ENCODE measurements at regions not wholly inside any gene's neighbourhood (a gene's known extent, or its start where the extent isn't known, plus 50 kb on each side); places are given as distances from the start of the nearest gene placed in this dataset.
"Not testable (repeated sequence)": the region's sequence is repeated elsewhere in the genome, so short reads cannot be mapped to it uniquely, and the experiment has no call there.

DNA sequence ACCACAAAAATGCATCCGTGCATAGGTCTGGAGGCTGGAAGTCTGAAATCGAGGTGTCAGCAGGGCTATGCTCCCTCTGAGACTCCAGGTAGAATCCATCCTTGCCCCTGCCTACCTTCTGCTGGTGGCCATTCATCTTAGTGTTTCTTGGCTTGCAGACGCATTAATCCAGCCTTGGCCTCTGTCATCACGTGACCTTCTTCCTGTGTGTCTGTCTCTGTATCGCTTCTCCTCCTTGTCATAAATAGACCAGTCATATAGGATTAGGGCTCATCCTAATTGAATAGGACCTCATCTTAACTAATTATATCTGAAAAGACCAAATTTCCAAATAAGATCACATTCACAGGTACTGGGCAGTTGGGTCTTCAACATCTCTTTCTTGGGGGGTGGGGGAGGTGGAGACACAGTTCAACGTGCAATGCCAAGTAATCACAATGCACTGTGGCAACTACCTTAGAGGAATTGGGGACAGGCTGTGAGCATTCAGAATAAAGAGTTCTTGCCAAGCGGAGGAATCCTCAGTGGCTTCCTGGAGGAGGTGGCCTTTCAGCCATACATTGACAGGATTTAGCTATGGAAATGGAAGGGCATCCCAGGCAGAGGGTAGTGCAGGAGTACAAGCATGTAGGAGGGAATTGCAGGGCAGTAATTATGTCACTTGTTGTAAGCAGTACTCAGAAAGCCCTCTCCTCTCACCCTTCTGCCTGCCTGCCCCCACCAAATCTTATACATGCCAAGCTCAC is 96.2 kb upstream of the SYT13 start:
- DNase-seq: peak; percentile 47

DNA sequence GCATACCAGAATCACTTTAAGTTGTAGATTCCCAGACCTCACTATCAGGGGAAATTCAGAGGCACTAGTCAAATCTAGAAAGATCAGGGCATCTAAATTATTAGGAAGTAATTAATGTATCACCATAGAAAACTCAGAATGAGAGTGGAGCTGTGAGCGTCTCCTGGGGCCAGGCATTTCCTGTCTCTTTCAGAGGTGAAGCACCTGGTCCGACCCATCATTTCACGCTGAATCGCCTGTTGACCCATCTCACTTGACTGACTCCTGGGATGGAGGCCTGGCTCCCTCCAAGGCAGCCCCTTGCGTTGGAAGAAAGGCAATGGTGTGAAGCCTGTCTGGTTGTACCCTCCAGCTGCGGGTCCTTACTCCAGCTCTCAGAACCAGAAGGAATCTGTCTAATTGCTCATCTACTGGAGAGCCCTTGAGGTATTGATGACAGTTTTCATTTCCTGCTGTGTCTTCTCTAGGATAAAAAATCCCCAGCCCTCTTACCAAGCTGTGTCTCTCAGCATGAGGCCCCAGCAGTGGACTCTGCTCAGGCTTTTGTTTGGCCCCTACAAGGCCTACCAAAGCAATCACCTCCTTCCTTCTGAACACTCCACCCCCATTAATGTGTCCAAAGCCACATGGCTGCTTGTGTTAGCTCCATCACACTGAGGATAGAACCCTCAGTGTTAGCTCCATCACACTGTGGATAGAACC is 93.2 kb upstream of the SYT13 start:
- DNase-seq: no peak

DNA sequence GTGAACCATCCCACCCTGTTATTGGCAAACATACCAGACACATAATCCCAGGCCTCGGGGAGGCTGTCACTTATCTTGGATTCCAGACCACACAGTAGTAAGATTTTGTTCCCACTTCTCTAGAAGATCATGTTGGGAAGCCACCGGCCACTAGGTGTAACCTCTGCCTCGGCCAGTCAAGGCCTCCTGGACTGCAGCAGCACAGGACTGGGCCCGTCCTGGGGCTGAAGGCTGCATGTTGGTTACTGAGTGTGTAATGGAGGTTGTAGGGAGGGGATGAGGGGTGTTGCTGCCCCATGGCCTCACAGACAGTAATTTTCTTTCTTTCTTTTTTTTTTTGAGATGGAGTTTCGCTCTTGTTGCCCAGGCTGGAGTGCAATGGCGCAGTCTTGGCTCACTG is 92.4 kb upstream of the SYT13 start:
- DNase-seq: no peak

DNA sequence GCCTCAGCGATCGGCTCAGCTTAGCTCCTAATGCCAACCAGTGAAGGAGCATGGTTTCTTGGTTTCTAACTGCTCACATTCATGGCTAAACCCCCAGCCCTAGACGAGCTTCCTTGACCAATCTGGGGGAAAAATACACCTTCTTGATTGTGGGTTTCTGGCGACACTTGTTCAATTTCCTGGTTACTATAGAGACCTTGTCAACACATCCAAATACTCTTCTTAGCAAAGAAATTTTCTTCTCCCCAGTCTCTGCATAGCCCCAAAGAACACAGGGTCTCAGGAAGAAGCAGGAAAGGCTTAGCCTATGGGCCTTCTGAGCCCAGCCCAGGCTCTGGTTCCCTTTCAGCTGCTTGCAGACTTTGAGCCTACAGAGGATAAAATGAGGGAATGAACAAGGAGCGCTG is 88.5 kb upstream of the SYT13 start:
- no peak for DNase-seq

DNA sequence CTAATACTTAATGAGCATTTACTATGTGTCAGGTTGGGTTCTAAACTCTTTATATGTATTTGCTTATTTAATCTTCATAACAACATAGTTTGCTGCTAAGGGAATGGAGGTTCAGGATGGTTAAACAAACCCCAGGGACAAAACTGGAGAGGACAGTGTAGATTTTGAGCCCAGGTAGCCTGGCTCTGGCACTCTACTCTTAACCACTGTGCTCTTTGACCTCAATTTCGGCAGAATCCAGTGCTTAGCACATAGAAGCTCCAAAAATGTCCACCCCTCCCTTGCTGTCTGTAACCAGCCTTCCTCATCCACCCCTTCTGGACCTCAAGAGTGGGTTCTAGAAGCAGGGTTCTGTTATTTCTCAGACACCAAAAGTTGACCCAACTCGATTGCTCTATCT is 88.0 kb upstream of the SYT13 start:
- no peak for DNase-seq

DNA sequence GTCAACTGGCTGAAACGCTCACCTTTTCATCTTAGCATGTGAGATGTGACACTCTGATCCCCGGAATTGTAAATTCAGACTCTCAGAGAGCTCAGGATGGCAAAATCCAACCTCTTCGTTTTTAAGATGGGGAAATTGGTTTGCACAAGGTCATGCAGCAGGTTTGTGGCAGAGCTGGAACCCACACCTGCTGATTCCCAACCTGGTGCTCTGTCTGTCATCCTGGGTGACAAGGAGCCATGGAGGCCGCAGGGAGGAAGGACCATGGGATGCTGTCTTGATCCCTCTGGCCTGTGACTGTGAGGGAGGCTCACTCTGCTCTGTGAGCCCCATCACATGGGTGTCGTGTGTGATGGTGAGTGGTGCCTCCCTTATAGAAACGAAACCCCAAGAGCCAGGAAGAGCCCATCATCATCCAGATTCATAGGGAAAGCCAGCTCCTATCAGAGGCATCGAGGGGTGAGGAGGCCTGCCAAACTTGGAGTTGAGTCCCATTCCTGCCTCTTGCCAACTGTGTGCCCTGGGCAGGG is 87.4 kb upstream of the SYT13 start:
- DNase-seq: no peak

DNA sequence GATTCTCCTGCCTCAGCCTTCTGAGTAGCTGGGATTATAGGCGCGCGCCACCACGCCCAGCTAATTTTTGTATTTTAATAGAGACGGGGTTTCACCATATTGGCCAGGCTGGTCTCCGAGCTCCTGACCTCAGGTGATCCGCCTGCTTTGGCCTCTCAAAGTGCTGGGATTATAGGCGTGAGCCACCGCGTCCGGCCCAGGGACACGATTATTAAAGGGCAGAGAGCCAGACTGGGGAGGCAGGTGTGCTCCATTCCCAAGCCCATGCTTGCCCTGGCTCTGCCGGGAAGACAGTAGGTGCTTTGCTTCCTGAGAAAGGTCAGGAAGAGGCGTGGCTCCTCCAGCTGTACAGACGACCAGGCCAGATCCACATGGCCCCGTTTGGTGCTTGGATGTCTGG is 86.3 kb upstream of the SYT13 start:
- DNase-seq: not testable (repeated sequence)

DNA sequence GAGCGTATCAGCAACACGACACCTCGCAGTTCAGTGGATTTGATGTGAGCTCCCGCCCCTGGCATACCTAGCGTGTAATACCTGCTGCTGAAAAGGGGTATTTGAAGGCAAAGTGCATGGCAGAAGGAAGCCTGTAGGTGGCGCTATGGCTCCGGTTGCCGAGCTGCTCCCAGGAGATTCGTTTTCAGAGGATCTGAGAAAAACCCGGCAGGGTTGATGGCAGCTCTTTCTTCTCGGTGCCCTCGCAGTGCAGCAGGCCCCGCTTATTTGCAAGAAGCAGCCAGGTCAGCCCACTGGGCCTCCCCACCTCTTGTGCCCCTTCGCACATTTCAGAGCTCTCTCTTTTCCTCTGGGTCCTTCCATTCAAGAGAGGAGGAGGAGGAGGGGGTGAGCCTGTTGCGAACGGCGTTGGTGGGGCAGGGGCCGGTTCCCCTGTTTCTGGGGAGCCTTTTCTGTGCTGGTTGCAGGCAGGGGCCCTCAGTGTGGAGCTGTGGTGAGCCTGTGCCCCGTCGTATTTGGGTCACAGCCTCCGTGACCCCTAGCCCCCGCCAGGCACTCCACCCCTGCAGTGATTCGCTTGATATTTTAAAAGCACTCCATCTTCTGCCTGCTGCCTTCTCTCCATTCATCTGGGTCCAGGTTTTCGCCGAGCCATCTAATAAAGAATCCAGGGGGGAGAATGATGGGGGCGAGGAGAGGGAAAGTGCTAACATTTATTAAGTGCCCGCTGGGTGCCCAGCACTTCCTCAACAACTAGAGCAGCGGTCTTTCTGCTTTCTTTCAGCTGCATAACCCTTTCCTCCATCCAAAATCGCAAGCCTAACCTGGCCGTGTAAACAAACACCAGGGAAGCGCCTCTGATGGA is 85.3 kb upstream of the SYT13 start:
- DNase-seq: peak; percentile 73

DNA sequence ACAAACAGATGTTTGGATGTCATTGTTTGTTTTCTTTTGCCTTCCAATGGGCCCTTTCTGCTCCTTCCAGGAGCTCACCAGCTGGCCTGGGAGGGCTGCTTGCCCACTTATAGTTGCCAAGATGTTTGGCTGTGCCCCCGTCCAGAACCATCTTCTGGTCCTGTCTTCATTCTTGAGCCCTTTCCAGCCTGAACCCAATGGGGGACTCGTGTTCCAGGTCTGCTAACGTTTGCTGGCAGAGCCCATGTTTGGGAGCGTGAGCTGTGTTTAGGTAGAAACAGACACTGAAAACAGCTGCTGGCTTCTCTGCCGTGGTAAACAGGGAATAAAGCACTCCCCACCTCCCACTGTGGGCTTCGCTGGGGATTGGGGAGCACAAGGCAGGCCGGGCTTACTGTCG is 83.2 kb upstream of the SYT13 start:
- no peak for DNase-seq

DNA sequence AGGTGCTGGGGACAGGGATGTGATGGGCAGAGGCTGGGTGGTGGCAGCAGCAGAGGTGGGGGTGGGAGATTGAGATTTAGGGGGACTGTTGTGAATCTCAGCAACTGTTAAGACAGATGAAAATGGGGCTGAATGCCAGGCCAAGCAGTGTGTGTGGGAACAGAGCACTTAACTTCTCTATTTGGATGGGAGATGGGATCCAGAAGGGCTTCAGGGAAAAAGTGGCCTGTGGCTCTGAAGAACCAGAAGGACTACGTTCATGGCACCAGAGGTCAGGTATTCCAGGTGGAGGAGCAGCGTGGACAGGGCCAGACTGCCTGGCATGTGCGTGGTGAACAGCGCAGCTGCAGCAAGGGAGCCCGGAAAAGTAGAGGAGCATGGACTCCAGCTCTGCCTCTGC is 82.6 kb upstream of the SYT13 start:
- DNase-seq: no peak

DNA sequence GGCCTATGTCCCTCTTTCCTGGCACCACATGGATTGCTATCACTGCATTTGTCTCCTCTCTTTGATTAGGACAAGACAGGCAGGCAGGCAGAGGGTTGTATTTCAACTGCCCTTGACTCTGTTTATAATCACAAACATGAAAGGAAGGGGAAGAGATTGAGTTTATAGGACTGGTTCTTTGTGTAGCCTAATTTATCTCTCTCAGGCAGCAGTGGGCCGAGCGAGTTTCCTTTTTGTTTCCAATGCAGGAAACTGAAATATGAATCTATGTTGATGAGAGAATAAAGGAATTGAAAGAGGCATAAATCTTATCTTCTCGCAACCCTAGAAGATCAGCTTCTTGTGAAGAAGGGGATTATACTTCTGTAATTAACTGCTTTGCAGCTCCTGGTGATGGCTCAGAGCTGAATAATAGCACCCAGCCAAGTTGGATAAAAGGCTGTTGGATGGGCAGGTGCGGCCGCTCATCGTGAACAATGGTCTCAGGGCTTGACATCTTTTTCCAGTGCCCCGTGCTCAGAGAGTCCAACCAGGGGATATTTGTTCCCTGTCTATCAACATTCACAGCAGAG is 80.6 kb upstream of the SYT13 start:
- no peak for DNase-seq

DNA sequence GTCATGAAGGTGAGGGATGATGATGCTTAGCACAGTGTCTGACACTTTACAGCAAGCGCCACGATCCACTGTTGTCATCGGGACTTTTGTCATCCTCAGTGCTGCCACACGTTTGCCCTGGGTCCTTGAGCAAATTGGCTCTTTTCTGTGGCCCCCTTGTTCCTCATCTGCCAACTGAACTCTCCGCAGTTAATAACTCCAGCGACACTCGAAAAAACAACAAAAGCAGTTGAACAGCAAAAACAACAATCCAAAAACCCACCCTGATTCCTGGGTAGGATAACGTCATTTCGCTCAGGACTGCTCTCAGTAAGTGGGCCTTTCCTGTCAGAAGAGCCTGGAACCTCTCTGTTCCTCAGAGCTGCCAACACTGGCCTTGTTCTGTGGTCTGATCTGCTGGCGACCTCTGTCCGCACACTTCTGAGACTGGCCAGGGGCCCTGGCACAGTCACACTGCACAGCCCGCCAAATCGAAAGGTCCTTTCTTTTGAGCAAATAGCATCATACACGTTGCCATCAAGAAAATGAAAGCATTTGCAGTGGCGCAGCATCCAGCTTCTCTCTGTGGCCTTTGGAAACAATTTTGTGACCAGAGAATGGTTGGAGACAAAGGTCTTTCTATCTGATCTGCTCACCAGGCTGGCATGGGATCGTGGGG is 79.9 kb upstream of the SYT13 start:
- DNase-seq: no peak

DNA sequence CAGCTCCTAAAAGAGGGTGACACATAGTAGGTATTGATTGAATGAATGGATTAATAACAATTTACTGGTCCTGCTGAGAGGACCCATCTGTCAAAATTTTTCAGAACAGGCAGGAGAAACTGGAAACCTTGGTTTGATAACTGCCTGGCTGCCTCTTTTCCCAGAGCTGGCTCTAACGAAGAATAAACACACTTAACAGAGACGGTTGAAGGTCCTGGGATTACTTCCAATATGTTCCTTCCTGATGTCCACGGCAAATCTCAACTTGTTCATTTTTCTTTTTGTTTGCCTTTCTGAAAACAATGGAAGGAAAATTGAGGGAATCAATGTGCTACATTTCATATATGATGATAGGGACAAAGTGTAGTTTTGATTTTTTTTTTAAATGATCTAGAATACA is 76.5 kb upstream of the SYT13 start:
- DNase-seq: no peak

DNA sequence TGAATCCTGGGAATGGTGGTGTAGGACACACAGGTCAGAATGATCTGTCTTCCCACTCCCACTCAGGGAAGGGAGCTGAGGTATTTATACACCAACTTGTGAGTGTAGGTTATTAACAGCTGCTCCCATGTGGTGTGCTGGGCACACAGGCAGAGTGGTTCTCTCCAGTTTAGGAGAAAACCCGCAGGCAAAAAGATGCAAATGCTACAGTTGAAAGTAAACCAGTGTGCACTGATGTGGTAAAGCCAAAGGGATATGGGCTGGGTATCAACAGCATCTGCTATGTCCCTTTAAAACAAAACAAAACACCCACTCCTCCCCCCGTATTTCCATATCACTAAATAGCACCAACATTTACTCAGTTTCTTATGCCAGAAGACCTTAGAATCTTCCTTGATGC is 75.4 kb upstream of the SYT13 start:
- DNase-seq: no peak

DNA sequence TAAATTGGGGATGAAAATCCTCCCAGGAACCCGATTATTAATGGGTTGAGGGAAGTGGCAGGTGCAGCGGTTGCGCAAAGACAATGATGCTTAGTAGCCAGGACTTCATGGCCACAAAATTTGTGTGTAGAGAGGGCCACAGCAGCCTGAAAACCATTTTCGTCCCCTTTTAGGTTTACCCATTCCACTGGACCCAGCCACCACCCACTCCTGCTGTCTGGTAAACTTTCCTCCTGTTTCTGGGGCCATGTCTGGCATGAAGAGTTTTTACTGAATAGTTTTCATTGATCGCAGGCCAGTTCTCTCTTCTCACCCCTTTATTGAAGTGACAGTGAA is 69.5 kb upstream of the SYT13 start:
- no peak for DNase-seq

DNA sequence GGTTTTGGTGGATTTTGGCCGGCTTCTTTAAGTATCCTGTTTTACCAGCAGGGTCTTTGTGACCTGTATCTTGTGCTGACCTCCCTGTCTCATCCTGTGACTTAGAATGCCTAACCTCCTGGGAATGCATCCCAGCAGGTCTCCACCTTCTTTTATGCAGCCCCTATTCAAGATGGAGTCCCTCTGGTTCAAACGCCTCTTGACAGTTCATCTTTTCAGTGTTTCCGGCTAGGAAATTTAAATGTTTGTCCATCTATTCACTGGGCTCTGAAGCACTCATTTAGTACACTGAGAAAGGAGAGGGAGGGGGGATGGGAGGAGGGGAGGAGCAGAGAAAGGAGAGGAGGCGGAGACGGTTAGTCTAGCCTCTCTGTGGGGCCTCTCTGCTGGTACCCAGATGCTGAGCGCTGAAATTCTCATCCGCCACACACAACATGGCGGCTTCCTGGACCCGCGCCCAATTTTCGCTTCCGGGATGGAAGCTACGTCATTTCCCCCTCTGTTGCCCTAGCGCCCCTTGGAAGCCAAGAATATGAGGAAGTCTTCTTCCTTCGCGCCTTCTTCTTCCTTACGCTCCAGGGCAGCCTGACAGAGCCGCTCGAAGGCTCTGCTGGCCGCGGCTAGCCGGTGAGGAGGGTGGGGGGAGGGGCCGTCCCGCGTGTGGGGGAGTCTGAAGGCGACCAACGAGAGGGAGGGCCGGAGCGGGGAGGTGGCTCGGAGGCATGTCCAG is 69.0 kb upstream of the SYT13 start:
- DNase-seq: peak; percentile 92

DNA sequence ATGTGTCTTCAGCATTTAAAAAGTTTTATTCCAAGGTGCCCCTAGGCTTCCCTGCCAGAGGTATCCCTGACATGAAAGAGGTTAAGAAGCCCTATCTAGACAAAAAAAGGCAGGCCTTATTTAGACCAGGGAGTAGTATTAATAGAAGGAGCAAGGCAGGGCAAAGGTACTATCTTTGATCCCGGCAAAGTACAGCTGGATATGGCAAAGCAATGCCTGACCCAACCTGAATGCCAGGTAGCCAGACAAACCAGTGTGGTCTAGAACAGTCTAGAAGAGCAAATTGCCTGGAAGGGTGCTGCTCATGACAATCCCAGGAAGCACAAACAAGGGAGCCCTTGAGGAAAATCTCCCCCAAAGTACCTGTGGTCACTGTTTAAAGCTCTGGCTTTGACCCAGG is 62.6 kb upstream of the SYT13 start:
- no peak for DNase-seq

DNA sequence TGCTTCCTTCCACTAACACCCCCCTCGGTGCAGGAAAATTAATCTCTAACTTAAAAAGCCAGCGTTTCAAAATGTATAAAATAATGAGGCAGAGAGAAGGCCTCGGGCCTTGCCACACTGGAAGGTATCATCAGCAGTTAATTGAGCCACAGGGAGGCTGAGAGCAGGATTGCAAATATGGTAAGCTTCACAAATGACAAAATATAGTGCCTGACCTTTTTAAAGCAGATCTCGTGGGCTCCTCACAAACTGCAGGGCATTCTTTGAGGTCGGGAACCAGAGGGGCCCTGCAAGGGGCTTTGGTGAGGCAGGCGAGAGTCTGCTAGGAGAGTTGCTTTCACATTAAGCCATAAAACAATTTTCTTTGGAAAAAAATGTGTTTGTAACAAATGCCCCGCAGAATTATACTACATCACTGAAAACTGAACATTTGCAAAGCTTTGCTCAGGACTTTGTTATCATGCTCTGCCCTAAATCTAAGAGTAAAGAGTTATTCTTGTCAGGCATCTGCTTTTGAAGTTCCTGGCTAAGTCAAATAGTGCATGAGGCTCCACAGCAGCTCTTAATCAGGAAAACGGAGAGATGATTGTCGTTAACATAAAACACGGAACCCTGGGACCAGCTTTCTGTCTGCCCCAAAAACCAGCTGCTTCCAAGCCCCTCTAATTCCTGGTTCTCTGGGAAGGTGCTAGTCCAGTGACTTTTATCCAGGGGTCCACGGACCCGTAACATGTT is 61.4 kb upstream of the SYT13 start:
- no peak for DNase-seq

DNA sequence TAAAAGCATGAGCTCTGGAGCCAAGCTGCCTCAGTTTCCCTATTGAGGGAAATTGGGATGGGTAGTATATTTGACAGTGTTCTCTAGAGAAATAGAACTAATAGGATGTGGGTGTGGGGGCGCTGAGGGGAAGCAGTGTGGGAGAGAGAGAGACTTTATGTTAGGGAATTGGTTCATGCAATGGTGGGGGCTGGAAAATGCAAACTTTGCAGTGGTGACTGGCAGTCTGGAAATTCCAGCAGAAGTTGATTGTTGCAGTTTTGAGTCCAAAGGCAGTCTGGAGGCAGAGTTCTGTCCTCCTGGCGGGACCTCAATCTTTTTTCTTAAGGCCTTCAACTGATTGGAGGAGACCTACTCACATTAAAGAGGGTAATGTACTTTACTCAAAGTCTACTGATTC is 59.4 kb upstream of the SYT13 start:
- DNase-seq: no peak

DNA sequence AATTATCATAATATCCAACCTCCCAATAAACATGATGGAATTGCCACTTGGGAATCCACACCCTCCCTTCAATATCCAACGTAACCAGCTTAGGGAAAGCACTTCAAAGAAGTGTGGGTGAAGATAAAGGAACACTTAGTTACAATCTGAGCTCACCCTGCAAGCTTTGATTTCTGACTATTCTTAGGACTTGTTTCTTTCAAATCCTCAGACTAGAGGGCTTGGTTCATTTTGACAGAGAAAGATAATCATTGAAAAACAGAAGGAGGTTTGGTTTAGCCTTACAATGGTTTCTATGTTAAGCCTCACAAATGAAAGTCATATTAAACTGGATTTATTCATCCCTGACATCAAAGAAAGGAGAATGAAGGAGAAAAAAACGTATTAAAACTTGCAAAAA is 57.9 kb upstream of the SYT13 start:
- DNase-seq: no peak

DNA sequence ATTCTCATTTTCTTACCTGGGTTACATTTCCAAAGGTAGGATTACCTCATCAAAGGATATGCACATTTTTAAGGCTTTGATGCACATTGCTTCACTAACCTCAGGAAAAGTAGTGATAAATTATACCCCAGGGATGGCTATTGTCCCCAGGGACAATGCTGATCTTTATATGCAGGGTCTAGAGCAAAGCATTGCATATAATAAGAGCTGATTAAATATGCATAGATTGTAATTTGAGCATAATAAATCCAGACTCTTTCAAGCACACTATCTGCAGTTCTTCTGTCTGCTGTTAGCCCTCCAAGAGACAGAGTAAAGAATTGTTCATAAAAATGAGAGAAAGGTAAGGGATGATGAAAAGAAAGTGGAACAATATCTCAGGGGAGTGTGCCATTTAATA is 57.3 kb upstream of the SYT13 start:
- DNase-seq: no peak

Measured in left hindlimb (tissue), 1 donor.